ENCODE measurements at regions not wholly inside any gene's neighbourhood (a gene's known extent, or its start where the extent isn't known, plus 50 kb on each side); places are given as distances from the start of the nearest gene placed in this dataset.

DNA sequence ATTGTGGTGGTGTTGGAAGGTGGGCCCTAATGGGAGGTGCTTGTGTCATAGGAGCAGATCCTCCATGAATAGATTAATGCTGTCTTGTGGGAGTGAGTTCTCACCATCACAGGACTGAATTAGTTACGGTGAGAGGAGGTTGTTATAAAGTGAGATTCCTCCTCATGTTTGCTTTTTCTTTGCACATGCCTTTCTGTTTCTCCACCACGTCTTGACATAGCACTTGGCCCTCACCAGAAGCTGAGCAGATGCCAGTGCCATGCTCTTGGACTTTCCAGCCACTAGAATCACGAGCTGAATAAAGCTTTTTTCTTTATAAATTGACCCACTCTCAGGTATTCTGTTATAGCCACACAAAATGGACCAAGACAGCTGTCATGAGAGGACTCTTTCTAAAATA is 194.8 kb downstream of the PTPRU start:
- TF ChIP-seq MAX (IDR thresholded peaks at IDR 0.05) (no peak), EZH2 (IDR thresholded peaks at IDR 0.05) (no peak), CTCF (IDR thresholded peaks at IDR 0.05 in 2 of 3, conservative IDR thresholded peaks at IDR 0.05 in 1 of 3; ENCODE audit: borderline replicate concordance in 1 of 3, insufficient read depth in 1 of 3, low read depth in 2 of 3, low read length in 2 of 3) (no peak), SRF (IDR thresholded peaks at IDR 0.05; ENCODE audit: low read depth) (no peak), ELF1 (IDR thresholded peaks at IDR 0.05; ENCODE audit: borderline replicate concordance, low read depth) (no peak), POLR2A (IDR thresholded peaks at IDR 0.05; ENCODE audit: borderline replicate concordance, extremely low read depth, insufficient read depth, insufficient read length) (no peak), EGR1 (IDR thresholded peaks at IDR 0.05; ENCODE audit: low read depth) (no peak)

All from HCT116 (cell line).